Right hindlimb (tissue), 1 donor: ENCODE measurements at regions not wholly inside any gene's neighbourhood (a gene's known extent, or its start where the extent isn't known, plus 50 kb on each side); places are given as distances from the start of the nearest gene placed in this dataset.
"Not testable (repeated sequence)": the region's sequence is repeated elsewhere in the genome, so short reads cannot be mapped to it uniquely, and the experiment has no call there.

Experiments used
- DNase-seq: peaks from one replicate; pipeline ENCODE4 v3.0.0-alpha.2; 2018

GRCh38 chr6:153373869-153374268, 242.8 kb upstream of the RGS17 start:
- no peak for DNase-seq

GRCh38 chr6:153368131-153368530, 237.0 kb upstream of the RGS17 start:
- DNase-seq = no peak

- DNase-seq = no peak
These were observed 235.9 kb upstream of the RGS17 start for GRCh38 chr6:153367021-153367420.

- DNase-seq = no peak
These were observed 226.3 kb upstream of the RGS17 start for GRCh38 chr6:153357391-153357790.

GRCh38 chr6:153340568-153340967, 209.5 kb upstream of the RGS17 start:
- no peak for DNase-seq

GRCh38 chr6:153334121-153334520, 203.0 kb upstream of the RGS17 start:
- no peak for DNase-seq

GRCh38 chr6:153331221-153331620, 200.1 kb upstream of the RGS17 start:
- DNase-seq = not testable (repeated sequence)

- DNase-seq = no peak
These were observed 197.1 kb upstream of the RGS17 start for GRCh38 chr6:153328194-153328593.

GRCh38 chr6:153325661-153326060, 194.6 kb upstream of the RGS17 start:
- no peak for DNase-seq

GRCh38 chr6:153312634-153313033, 181.6 kb upstream of the RGS17 start:
- peak; percentile 27 for DNase-seq

- DNase-seq = no peak
These were observed 178.6 kb upstream of the RGS17 start for GRCh38 chr6:153309651-153310050.

GRCh38 chr6:153302133-153302532, 171.1 kb upstream of the RGS17 start:
- DNase-seq = no peak

- no peak for DNase-seq
These were observed 170.5 kb upstream of the RGS17 start for GRCh38 chr6:153301602-153302001.

GRCh38 chr6:153282456-153282855, 151.4 kb upstream of the RGS17 start:
- DNase-seq = not testable (repeated sequence)

- no peak for DNase-seq
These were observed 144.9 kb upstream of the RGS17 start for GRCh38 chr6:153275997-153276396.

GRCh38 chr6:153272201-153272980, 141.3 kb upstream of the RGS17 start:
- DNase-seq = no peak

GRCh38 chr6:153263489-153263888, 132.4 kb upstream of the RGS17 start:
- DNase-seq = no peak

- no peak for DNase-seq
These were observed 120.2 kb upstream of the RGS17 start for GRCh38 chr6:153251326-153251725.

GRCh38 chr6:153237670-153238069, 106.6 kb upstream of the RGS17 start:
- no peak for DNase-seq

- DNase-seq = peak; percentile 58
These were observed 100.1 kb upstream of the RGS17 start for GRCh38 chr6:153231048-153231646.

GRCh38 chr6:153218184-153218792, 87.2 kb upstream of the RGS17 start:
- no peak for DNase-seq

GRCh38 chr6:153216789-153217188, 85.7 kb upstream of the RGS17 start:
- DNase-seq = no peak

- no peak for DNase-seq
These were observed 84.2 kb upstream of the RGS17 start for GRCh38 chr6:153215242-153215641.

GRCh38 chr6:153214436-153214835, 83.4 kb upstream of the RGS17 start:
- no peak for DNase-seq
